ENCODE measurements at regions not wholly inside any gene's neighbourhood (a gene's known extent, or its start where the extent isn't known, plus 50 kb on each side); places are given as distances from the start of the nearest gene placed in this dataset.
A peak's percentile ranks its signal among the peaks of the same experiment; 100 is the strongest.

DNA sequence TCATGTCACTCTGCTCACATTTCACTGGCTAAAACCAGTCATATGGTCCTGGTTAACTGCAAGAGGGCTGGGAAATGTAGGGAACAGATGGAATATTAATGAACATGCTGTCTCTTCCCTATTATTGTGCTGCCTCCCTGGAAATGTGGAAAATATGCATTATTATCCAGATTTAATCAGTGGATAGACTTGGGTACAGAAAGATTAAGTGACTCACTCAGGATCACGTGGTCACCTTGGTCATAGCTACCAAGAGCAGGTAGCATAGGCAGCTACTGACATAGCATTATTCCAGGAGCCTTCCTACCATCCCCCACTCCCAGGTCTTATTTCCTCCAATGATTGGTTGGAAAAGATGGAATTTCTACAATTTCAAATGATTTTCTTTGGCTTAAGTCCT, 141.1 kb downstream of the HRH4 start:
- Histone ChIP-seq H2BK120ac (replicated peaks; ENCODE audit: low read depth, low read length) (no peak overlapping the region), H3K4me2 (ENCODE audit: insufficient read depth in 1 of 2, low read depth in 2 of 2, low read length in 2 of 2) (no peak overlapping the region), H3K27me3 (replicated peaks in 1 of 4; ENCODE audit: control insufficient read depth in 3 of 4, extremely low read depth in 1 of 4, insufficient read depth in 3 of 4, low read length in 3 of 4) (no peaks in the 10 kb centered on the region), H3K56ac (replicated peaks; ENCODE audit: insufficient read length, low read depth, low read length) (no peak overlapping the region), H3K4me3 (ENCODE audit: extremely low read depth in 1 of 4, insufficient read depth in 2 of 4, low read depth in 3 of 4, low read length in 4 of 4) (no peak overlapping the region), H3K4me1 (replicated peaks in 1 of 4; ENCODE audit: control insufficient read depth in 3 of 4, insufficient read depth in 4 of 4, low read length in 3 of 4) (peaks cover 0 to 7% (median 2%) of the 10 kb centered on the region in 4 experiments; a peak in 4 of 7 replicates), H2BK5ac (ENCODE audit: low read depth, low read length) (no peak overlapping the region; the same call in 1 of the 2 replicates), H4K91ac (replicated peaks; ENCODE audit: insufficient read length, low read length) (no peak overlapping the region), H2AFZ (ENCODE audit: low read length) (0 out of 2 replicates have a peak overlapping the region, but pooled peaks have one; percentile 3), H3K79me2 (ENCODE audit: control insufficient read depth in 1 of 2, insufficient read depth in 2 of 2, low read length in 2 of 2) (no peaks in the 10 kb centered on the region), H2BK15ac (ENCODE audit: low read length) (no peak overlapping the region; the same call in 1 of the 2 replicates), H3K18ac (ENCODE audit: extremely low read depth, low read length) (no peak overlapping the region), H2AK5ac (ENCODE audit: low read depth, low read length) (no peak overlapping the region), H3K23me2 (ENCODE audit: low read depth, low read length) (no peaks in the 10 kb centered on the region), H3K14ac (ENCODE audit: insufficient read length) (no peak overlapping the region), H4K5ac (ENCODE audit: insufficient read length, low read depth, low read length) (no peak overlapping the region), H3K9ac (replicated peaks in 1 of 4; ENCODE audit: extremely low read depth in 1 of 4, low read depth in 3 of 4, low read length in 3 of 4) (no peak overlapping the region), H2BK20ac (ENCODE audit: low read length) (no peak overlapping the region), H3K36me3 (ENCODE audit: control insufficient read depth in 2 of 4, insufficient read depth in 4 of 4, low read length in 3 of 4) (no peaks in the 10 kb centered on the region), H3K79me1 (ENCODE audit: low read depth, low read length) (no peaks in the 10 kb centered on the region), H4K20me1 (replicated peaks in 1 of 2; ENCODE audit: control insufficient read depth in 1 of 2, insufficient read depth in 2 of 2, low read length in 2 of 2) (no peaks in the 10 kb centered on the region), H3K4ac (replicated peaks; ENCODE audit: insufficient read length, low read depth, low read length) (no peak overlapping the region), H4K8ac (ENCODE audit: extremely low read depth, insufficient read depth, low read length) (no peak overlapping the region), H3K27ac (ENCODE audit: low read depth, low read length) (no peak overlapping the region), H3K9me3 (ENCODE audit: insufficient read depth in 2 of 2, low read depth in 1 of 2, low read length in 1 of 2) (no peaks in the 10 kb centered on the region), H2BK12ac (ENCODE audit: low read depth, low read length) (no peak overlapping the region), H3K23ac (ENCODE audit: insufficient read length) (no peak overlapping the region)
- ChIA-PET POLR2A (ENCODE audit: partially characterized antibody) (no interaction called here), CTCF (ENCODE audit: partially characterized antibody) (interaction anchor here (1.0 to 14.4 kb wide), 8 partner anchors 8 to 128 kb away, joined by 3 to 166 read pairs (median 4); no protein-coding TSS in a partner anchor)
- DNase-seq (ENCODE audit: low read depth in 1 of 2, low spot score in 2 of 2): no peak
- FAIRE-seq: no peak
- TF ChIP-seq KDM4A (IDR thresholded peaks at IDR 0.05; ENCODE audit: low read depth, low read length, severe bottlenecking): no peak
- TF ChIP-seq TBP (IDR thresholded peaks at IDR 0.05; ENCODE audit: low read depth, low read length): no peak
- 86% methylated on average over 1 of the region's 1 CpG; no CpG with 5 or more reads in 1 of the 2 experiments for WGBS, 2 experiments (ENCODE audit: extremely low coverage in 1 of 2, insufficient coverage in 1 of 2, insufficient read length in 1 of 2, insufficient replicate concordance in 2 of 2, low coverage in 1 of 2, low lambda C conversion rate in 2 of 2, missing lambda C conversion rate in 1 of 2)
